ENCODE measurements at regions not wholly inside any gene's neighbourhood (a gene's known extent, or its start where the extent isn't known, plus 50 kb on each side); places are given as distances from the start of the nearest gene placed in this dataset.

- no peak for TF ChIP-seq EZH2 (IDR thresholded peaks at IDR 0.05; ENCODE audit: borderline replicate concordance, insufficient read depth, low read length, poor library complexity, severe bottlenecking)
- TF ChIP-seq, protein P1, sequence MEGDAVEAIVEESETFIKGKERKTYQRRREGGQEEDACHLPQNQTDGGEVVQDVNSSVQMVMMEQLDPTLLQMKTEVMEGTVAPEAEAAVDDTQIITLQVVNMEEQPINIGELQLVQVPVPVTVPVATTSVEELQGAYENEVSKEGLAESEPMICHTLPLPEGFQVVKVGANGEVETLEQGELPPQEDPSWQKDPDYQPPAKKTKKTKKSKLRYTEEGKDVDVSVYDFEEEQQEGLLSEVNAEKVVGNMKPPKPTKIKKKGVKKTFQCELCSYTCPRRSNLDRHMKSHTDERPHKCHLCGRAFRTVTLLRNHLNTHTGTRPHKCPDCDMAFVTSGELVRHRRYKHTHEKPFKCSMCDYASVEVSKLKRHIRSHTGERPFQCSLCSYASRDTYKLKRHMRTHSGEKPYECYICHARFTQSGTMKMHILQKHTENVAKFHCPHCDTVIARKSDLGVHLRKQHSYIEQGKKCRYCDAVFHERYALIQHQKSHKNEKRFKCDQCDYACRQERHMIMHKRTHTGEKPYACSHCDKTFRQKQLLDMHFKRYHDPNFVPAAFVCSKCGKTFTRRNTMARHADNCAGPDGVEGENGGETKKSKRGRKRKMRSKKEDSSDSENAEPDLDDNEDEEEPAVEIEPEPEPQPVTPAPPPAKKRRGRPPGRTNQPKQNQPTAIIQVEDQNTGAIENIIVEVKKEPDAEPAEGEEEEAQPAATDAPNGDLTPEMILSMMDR (IDR thresholded peaks at IDR 0.05; ENCODE audit: poor library complexity, severe bottlenecking), result no peak
- no peak for TF ChIP-seq RAD21 (conservative IDR thresholded peaks at IDR 0.05)
- TF ChIP-seq POLR2AphosphoS5 (IDR thresholded peaks at IDR 0.05), result no peak
Observed at GRCh38 chr4:117773064-117773936, 261.0 kb upstream of the NDST3 start.
